ENCODE measurements at regions not wholly inside any gene's neighbourhood (a gene's known extent, or its start where the extent isn't known, plus 50 kb on each side); places are given as distances from the start of the nearest gene placed in this dataset.

DNA sequence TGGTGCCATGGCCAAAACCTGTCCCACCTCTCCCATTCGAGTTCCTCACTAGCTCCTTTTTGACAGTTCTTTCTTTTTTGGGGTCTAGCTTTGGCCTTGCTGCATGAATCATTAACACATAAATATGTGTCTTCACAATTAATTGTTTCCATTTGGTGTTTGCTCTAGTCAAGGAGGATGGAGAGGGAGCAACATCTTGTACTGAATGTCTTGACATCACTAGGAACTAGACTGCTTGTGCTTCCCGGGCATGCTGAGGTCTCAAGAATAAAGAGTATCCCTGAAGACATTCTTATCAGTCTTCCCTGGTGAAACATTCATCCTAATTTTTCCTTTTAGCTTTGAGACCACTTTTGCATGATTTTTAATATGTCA lies 77.0 kb upstream of the ESR1 start:
- no peak overlapping the region for H3K4me3 ChIP-seq (ENCODE audit: low read depth, low read length)
- no peak for DNase-seq (ENCODE audit: low read depth)

DNA sequence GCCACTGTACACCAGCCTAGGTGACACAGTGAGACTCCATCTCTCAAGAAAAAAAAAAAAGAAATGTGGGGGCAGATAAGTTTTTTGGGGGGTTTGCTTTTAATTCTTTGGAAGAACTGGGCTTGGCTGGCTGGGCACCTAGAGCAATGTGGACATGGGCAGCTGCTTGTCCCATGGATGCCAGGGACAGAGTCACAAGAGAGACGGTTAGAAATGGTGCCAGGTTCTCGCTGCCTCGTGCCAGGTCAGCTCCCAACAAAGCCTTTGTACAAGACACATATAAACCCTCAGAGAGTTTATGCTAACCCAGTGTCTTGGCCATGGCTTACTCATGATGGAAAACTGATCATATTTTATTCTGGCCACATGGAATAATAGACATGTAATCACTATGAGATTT lies 76.2 kb upstream of the ESR1 start:
- no peak overlapping the region for H3K4me3 ChIP-seq (ENCODE audit: low read depth, low read length)
- TF ChIP-seq, protein P1, sequence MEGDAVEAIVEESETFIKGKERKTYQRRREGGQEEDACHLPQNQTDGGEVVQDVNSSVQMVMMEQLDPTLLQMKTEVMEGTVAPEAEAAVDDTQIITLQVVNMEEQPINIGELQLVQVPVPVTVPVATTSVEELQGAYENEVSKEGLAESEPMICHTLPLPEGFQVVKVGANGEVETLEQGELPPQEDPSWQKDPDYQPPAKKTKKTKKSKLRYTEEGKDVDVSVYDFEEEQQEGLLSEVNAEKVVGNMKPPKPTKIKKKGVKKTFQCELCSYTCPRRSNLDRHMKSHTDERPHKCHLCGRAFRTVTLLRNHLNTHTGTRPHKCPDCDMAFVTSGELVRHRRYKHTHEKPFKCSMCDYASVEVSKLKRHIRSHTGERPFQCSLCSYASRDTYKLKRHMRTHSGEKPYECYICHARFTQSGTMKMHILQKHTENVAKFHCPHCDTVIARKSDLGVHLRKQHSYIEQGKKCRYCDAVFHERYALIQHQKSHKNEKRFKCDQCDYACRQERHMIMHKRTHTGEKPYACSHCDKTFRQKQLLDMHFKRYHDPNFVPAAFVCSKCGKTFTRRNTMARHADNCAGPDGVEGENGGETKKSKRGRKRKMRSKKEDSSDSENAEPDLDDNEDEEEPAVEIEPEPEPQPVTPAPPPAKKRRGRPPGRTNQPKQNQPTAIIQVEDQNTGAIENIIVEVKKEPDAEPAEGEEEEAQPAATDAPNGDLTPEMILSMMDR (conservative IDR thresholded peaks at IDR 0.05; ENCODE audit: low read depth, low read length) = no peak
- no peak for DNase-seq (ENCODE audit: low read depth)

More for the DNA sequence above, 77.0 kb upstream of the ESR1 start:
- TF ChIP-seq, protein P1 (conservative IDR thresholded peaks at IDR 0.05; ENCODE audit: low read depth, low read length) = no peak

DNA sequence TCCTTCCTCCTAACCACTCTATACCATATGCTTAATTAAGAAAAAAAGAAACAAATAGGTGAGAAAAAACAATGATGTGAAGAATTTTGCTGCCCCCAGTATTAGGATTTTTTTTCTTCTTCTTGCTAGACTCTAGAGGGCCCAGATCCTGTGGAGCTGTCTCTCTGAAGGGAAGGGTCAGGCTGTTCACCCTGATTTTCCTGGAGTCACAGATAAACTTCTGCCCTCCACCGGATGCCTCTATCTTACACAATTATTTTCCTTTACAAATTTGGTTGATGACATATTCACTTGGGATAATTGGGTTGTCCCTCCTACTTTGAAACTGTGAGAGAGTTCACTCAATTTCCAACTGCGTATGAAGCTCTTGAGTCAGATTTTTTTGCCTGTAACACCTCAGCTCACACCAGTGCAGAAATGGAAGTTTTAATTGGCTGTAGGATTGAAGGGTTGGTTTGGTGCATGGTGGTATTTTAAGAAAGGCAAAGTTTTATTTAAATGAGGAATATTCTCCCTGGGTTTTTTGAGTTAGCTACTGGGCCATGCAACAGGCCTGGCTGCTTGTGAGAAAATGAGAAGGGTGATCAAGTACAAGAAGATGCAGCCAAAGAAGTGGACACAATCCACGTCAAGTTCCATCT lies 73.7 kb upstream of the ESR1 start:
- TF ChIP-seq, protein P1 (conservative IDR thresholded peaks at IDR 0.05; ENCODE audit: low read depth, low read length) = no peak
- DNase-seq (ENCODE audit: low read depth) = no peak

DNA sequence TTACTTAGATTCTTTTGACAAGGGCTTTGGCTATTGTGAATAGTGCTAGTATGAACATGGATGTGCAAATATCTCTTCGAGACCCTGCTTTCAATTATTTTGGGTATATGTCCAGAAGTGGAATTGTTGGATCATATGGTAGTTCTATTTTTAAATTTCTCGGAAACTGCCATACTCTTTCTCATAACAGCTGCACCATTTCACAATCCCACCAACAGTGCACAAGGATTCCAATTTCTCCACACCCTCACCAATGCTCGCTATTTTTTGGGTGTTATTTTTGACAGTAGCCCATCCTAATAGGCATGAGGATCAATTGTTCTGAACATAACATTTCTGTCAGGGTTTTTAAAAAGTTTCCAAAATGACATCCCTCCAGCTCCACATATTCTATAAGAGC lies 69.2 kb upstream of the ESR1 start:
- DNase-seq (ENCODE audit: low read depth) = no peak
- TF ChIP-seq, protein P1 (conservative IDR thresholded peaks at IDR 0.05; ENCODE audit: low read depth, low read length) = no peak

More for the DNA sequence above, 73.7 kb upstream of the ESR1 start:
- no peak overlapping the region for H3K4me3 ChIP-seq (ENCODE audit: low read depth, low read length)

DNA sequence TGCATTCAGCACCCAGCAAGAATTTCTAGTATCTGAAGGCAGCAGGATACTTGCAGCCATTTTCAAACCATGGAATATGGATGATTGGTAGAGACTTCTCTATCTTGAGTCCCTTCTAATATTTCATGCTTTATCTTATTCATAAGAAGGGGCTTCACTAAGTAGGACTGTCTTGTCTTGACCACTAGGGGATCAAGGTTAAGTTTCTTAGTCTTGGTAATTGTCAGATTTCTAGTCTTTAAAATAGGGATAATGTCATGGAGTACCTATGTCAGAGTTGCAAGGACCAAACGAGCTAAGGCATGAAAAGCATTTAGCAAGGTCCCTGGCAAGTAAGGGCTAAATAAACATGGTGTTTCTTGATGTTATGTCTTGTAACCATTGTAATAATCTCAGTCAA lies 68.5 kb upstream of the ESR1 start:
- TF ChIP-seq, protein P1 (conservative IDR thresholded peaks at IDR 0.05; ENCODE audit: low read depth, low read length) = no peak
- no peak for DNase-seq (ENCODE audit: low read depth)
- H3K4me3 ChIP-seq (ENCODE audit: low read depth, low read length) = no peak overlapping the region

More for the DNA sequence above, 69.2 kb upstream of the ESR1 start:
- H3K4me3 ChIP-seq (ENCODE audit: low read depth, low read length) = no peak overlapping the region

DNA sequence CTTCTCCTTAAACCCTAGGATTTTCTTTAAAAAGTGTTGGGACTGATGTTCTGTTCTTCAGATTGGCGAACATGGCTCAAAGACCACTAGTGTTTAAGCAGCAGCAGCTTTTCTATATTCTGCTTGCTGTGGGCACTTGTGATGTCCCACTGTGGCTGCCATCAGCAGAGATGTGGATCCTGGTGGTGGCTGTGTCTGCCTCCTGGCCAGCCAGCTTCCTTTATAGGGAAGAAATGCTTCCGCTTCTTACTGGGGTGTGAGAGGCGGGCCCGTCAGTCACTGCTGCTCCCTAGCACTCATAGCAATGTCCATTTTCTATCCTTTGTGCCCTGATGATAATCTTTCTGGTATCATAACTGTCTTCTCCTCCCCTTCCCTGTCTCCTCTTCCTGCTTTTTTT lies 66.7 kb upstream of the ESR1 start:
- no peak for DNase-seq (ENCODE audit: low read depth)
- no peak overlapping the region for H3K4me3 ChIP-seq (ENCODE audit: low read depth, low read length)
- TF ChIP-seq, protein P1 (conservative IDR thresholded peaks at IDR 0.05; ENCODE audit: low read depth, low read length) = no peak

DNA sequence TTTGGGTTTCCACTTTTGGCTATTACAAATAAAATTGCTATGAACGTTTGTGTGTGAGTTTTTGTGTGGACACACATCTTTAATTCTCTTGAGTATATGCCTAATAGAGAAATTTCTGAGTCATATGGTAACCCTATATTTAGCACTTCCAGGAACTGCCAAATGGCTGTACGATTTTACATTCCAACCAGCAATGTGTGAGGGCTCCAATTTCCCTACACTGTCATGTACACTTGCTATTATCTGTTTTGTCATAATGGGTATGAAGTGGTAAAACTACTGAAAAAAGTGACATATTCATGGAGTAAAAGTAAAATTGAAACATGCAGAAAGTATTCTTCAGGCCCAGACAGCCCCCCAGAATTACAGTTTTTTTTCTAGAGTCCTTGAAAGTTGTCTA lies 59.6 kb upstream of the ESR1 start:
- TF ChIP-seq, protein P1 (conservative IDR thresholded peaks at IDR 0.05; ENCODE audit: low read depth, low read length) = no peak
- H3K4me3 ChIP-seq (ENCODE audit: low read depth, low read length) = no peak overlapping the region
- DNase-seq (ENCODE audit: low read depth) = peak; percentile 27

Data from choroid plexus epithelial cell (primary cell).